SK-N-SH (cell line): ENCODE measurements at regions not wholly inside any gene's neighbourhood (a gene's known extent, or its start where the extent isn't known, plus 50 kb on each side); places are given as distances from the start of the nearest gene placed in this dataset.

Experiments
- EP300 ChIP-seq, 2 experiments: IDR thresholded peaks; 2 replicates each; pipeline versions ENCODE4 v1.4.0 to v1.6.1; 2012; ENCODE audit warnings: borderline replicate concordance in 1 of 2, low read depth in 1 of 2, low read length in 1 of 2
- EZH2phosphoT487 ChIP-seq: fragments of 200-600 bp; sonication (generic); IDR thresholded peaks from 2 replicates; pipeline ENCODE4 v1.6.1; 2017; ENCODE audit warnings: low read depth, mixed run types, mild to moderate bottlenecking, antibody characterized with exemption, moderate library complexity, borderline replicate concordance
- FOXJ3 ChIP-seq: sonication (generic); formaldehyde crosslinking; IDR thresholded peaks from 2 replicates; pipeline ENCODE4 v1.5.1; 2020; ENCODE audit warnings: mild to moderate bottlenecking, missing genetic modification reagents
- GABPA ChIP-seq: IDR thresholded peaks from 2 replicates; pipeline ENCODE4 v1.4.0; 2012; ENCODE audit warnings: low read depth, mild to moderate bottlenecking
- JUND ChIP-seq: IDR thresholded peaks from 2 replicates; pipeline ENCODE4 v1.4.0; 2012
- MXI1 ChIP-seq: IDR thresholded peaks from 2 replicates; pipeline ENCODE4 v1.6.1; 2012; ENCODE audit warnings: mild to moderate bottlenecking, low read depth, low read length, improper control_type of control experiment
- POLR2AphosphoS5 ChIP-seq: IDR thresholded peaks from 2 replicates; pipeline ENCODE4 v1.6.1; 2012; ENCODE audit warnings: low read depth, low read length
- RAD21 ChIP-seq: IDR thresholded peaks from 2 replicates; pipeline ENCODE4 v1.6.1; 2012; ENCODE audit warnings: mild to moderate bottlenecking, low read length
- RCOR1 ChIP-seq: fragments of 150-350 bp; IDR thresholded peaks from 2 replicates; pipeline ENCODE4 v1.6.1; 2017; ENCODE audit warnings: antibody characterized with exemption, low read length
- TAF1 ChIP-seq: IDR thresholded peaks from 2 replicates; pipeline ENCODE4 v1.6.1; 2012; ENCODE audit warnings: low read depth, mild to moderate bottlenecking, low read length, moderate library complexity, borderline replicate concordance
- YY1 ChIP-seq: IDR thresholded peaks from 2 replicates; pipeline ENCODE4 v1.4.0; 2012; ENCODE audit warnings: low read depth, mild to moderate bottlenecking
- TF ChIP-seq, protein P1 (sequence below): fragments of 200-600 bp; sonication (generic); IDR thresholded peaks from 2 replicates; pipeline ENCODE4 v1.6.1; 2017; ENCODE audit warnings: antibody characterized with exemption, mild to moderate bottlenecking, moderate library complexity

DNA sequence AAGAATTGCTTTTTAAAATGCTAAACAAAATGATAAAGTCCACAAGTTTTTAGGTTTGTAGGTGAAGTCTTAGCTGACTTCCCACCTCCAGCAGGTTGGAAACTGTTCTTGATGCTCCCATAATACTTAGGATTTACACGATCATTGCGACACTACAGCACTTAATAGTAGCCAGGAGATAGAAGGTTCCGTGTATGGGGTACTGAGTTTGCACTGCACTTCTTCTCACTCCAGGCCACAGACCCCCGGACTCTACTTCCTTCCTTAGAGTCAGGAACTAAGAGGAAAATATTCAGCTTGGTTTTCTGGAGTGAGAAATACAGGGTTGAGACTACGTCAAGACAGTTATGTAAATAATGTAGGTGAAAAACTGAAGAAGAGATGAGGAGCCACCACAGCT lies 56.1 kb upstream of the SGK1 start:
- TF ChIP-seq FOXJ3 (CRISPR knock-in tag) (no peak), YY1 (no peak), RAD21 (no peak), MXI1 (no peak), POLR2AphosphoS5 (no peak), JUND (no peak), EZH2phosphoT487 (no peak), TAF1 (no peak), GABPA (no peak), RCOR1 (no peak), EP300 (IDR thresholded peaks at IDR 0.05; ENCODE audit: borderline replicate concordance in 1 of 2, low read depth in 1 of 2, low read length in 1 of 2) (no peak)
- TF ChIP-seq, protein P1, sequence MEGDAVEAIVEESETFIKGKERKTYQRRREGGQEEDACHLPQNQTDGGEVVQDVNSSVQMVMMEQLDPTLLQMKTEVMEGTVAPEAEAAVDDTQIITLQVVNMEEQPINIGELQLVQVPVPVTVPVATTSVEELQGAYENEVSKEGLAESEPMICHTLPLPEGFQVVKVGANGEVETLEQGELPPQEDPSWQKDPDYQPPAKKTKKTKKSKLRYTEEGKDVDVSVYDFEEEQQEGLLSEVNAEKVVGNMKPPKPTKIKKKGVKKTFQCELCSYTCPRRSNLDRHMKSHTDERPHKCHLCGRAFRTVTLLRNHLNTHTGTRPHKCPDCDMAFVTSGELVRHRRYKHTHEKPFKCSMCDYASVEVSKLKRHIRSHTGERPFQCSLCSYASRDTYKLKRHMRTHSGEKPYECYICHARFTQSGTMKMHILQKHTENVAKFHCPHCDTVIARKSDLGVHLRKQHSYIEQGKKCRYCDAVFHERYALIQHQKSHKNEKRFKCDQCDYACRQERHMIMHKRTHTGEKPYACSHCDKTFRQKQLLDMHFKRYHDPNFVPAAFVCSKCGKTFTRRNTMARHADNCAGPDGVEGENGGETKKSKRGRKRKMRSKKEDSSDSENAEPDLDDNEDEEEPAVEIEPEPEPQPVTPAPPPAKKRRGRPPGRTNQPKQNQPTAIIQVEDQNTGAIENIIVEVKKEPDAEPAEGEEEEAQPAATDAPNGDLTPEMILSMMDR: no peak
